MCF 10A (cell line): ENCODE measurements at regions not wholly inside any gene's neighbourhood (a gene's known extent, or its start where the extent isn't known, plus 50 kb on each side); places are given as distances from the start of the nearest gene placed in this dataset.

ENCODE experiments used
- BruUV-seq: library from RNA; stranded (reverse); fragments of 400-500 nt; replicated peaks from 2 replicates; lab custom pipeline; 2021; lab: Mats Ljungman, UMichigan
- CTCF ChIA-PET: fragments of 300-600 bp; sonication (Branson Sonifier 250); formaldehyde crosslinking; extraction: SDS; loops from one replicate; lab custom pipeline; 2021; ENCODE audit warnings: antibody characterized with exemption, inconsistent platforms; lab: Yijun Ruan, JAX
- POLR2A ChIA-PET: fragments of 300-600, 350-650 bp; sonication (Branson Sonifier 250); formaldehyde crosslinking; extraction: SDS; loops from one replicate; lab custom pipeline; 2020; ENCODE audit warnings: antibody characterized with exemption, inconsistent platforms; lab: Yijun Ruan, JAX
- DNase-seq: peaks from one replicate; pipeline ENCODE4 v3.0.0-alpha.2; 2018; ENCODE audit not compliant: unreplicated experiment
- H3K27ac Mint-ChIP-seq: one replicate; pipeline ENCODE4 v1.8.0; 2022; ENCODE audit warnings: mild to moderate bottlenecking, low read depth, mixed read lengths; ENCODE audit not compliant: unreplicated experiment
- H3K27me3 Mint-ChIP-seq: one replicate; pipeline ENCODE4 v1.8.0; 2022; ENCODE audit warnings: mixed read lengths; ENCODE audit not compliant: insufficient read depth, unreplicated experiment
- H3K36me3 Mint-ChIP-seq: one replicate; pipeline ENCODE4 v1.8.0; 2022; ENCODE audit warnings: mild to moderate bottlenecking, moderate library complexity, mixed read lengths; ENCODE audit not compliant: insufficient read depth, unreplicated experiment
- H3K4me1 Mint-ChIP-seq: one replicate; pipeline ENCODE4 v1.8.0; 2022; ENCODE audit warnings: mixed read lengths; ENCODE audit not compliant: insufficient read depth, unreplicated experiment
- H3K4me3 Mint-ChIP-seq: one replicate; pipeline ENCODE4 v1.8.0; 2022; ENCODE audit warnings: mild to moderate bottlenecking, moderate library complexity, mixed read lengths; ENCODE audit not compliant: unreplicated experiment
- H3K9me3 Mint-ChIP-seq: one replicate; pipeline ENCODE4 v1.8.0; 2022; ENCODE audit warnings: mixed read lengths; ENCODE audit not compliant: unreplicated experiment
- intact Hi-C: fragments of 100-400 bp; cut with micrococcal nuclease; formaldehyde crosslinking; loops from 2 replicates; pipeline ENCODE4 v1.14.1; 2022
- TF ChIP-seq, protein P1 (sequence below): fragments of 200-600 bp; IDR thresholded peaks from one replicate; pipeline ENCODE4 v1.8.0; 2022; ENCODE audit warnings: antibody characterized with exemption, mild to moderate bottlenecking; ENCODE audit not compliant: unreplicated experiment

DNA sequence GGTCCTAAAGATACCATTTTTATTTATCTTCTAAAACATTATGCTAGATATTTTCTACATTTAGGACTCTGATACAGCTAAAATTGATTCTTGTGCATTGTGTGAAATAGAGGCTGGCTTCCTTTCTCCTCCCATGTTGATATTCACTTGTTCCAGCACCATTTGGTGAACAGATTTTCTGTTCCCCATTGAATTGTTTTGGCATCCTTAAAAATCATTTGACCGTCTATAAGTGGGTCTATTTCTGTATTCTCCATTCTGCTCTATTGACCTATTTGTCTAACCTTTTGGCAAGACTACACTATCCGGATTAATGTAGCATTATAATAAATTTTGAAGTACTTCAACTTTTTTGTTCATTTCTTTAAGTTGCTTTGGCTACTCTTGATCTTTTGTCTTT lies 2689.2 kb downstream of the PCDH9 start:
- TF ChIP-seq, protein P1, sequence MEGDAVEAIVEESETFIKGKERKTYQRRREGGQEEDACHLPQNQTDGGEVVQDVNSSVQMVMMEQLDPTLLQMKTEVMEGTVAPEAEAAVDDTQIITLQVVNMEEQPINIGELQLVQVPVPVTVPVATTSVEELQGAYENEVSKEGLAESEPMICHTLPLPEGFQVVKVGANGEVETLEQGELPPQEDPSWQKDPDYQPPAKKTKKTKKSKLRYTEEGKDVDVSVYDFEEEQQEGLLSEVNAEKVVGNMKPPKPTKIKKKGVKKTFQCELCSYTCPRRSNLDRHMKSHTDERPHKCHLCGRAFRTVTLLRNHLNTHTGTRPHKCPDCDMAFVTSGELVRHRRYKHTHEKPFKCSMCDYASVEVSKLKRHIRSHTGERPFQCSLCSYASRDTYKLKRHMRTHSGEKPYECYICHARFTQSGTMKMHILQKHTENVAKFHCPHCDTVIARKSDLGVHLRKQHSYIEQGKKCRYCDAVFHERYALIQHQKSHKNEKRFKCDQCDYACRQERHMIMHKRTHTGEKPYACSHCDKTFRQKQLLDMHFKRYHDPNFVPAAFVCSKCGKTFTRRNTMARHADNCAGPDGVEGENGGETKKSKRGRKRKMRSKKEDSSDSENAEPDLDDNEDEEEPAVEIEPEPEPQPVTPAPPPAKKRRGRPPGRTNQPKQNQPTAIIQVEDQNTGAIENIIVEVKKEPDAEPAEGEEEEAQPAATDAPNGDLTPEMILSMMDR, result no peak
- ChIA-PET POLR2A (no interaction called here), CTCF (no interaction called here)
- BruUV-seq, result no TSS peak
- Mint-ChIP-seq H3K27me3 (no peaks in the 10 kb centered on the region), H3K4me3 (no peak overlapping the region), H3K36me3 (no peaks in the 10 kb centered on the region), H3K9me3 (no peaks in the 10 kb centered on the region), H3K4me1 (peaks cover 21% of the 10 kb centered on the region), H3K27ac (no peak overlapping the region)
- intact Hi-C loops, result no loop called here
- no peak for DNase-seq

DNA sequence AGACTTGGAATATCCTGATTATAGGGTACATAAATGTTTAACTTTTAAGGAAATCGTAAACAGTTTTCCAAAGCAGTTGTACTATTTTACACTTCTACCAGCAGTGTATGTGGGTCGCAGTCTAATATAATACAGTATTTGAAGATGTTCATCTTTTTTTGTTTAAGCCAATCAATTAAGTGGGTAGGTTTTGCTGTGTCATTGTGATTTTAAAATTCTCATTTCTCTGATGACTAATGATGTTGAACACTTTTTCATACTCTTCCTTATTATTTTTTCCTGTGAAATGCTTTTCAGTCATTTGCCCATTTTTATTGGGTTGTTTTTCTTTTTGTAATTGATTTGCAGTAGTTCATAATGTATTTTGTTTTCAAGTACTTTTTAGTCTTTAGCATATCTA lies 2689.7 kb downstream of the PCDH9 start:
- POLR2A ChIA-PET, result no interaction called here
- intact Hi-C loops, result no loop called here
- CTCF ChIA-PET, result interaction anchor here (0.6 kb wide), 1 partner anchor 24 kb away, joined by 4 read pairs; no protein-coding TSS in a partner anchor
- no peak overlapping the region for H3K27ac Mint-ChIP-seq
- no peaks in the 10 kb centered on the region for H3K9me3 Mint-ChIP-seq
- H3K36me3 Mint-ChIP-seq, result no peaks in the 10 kb centered on the region
- TF ChIP-seq, protein P1, result no peak
- no peaks in the 10 kb centered on the region for H3K27me3 Mint-ChIP-seq
- no peak for DNase-seq
- peaks cover 16% of the 10 kb centered on the region for H3K4me1 Mint-ChIP-seq
- no peak overlapping the region for H3K4me3 Mint-ChIP-seq
- BruUV-seq, result no TSS peak

DNA sequence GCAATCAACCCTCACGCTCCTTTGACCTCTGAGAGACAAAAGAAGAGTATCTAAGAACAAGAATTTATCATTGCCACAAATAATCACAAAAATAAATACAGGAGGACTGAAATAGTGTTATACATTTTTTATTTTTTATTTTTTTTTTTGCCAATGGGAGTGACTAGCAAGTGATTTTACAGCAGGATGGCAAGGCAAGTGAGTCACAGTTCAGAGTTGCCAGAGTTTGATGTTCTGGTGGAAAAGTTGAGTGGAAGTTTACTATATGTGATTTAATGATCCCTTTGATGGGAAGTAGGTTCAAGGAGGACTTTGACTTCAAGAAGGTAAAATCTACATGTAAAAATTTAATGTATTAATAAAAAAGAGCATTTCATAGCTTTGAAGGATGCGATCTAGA lies 2691.4 kb downstream of the PCDH9 start:
- H3K9me3 Mint-ChIP-seq, result no peaks in the 10 kb centered on the region
- TF ChIP-seq, protein P1, result no peak
- DNase-seq, result no peak
- no peak overlapping the region for H3K27ac Mint-ChIP-seq
- H3K4me1 Mint-ChIP-seq, result peaks cover 11% of the 10 kb centered on the region
- no peaks in the 10 kb centered on the region for H3K27me3 Mint-ChIP-seq
- BruUV-seq, result no TSS peak
- ChIA-PET POLR2A (interaction anchor here (0.6 kb wide), 1 partner anchor 85 kb away, joined by 3 read pairs; no protein-coding TSS in a partner anchor), CTCF (no interaction called here)
- intact Hi-C loops, result no loop called here
- no peaks in the 10 kb centered on the region for H3K36me3 Mint-ChIP-seq
- H3K4me3 Mint-ChIP-seq, result no peak overlapping the region

DNA sequence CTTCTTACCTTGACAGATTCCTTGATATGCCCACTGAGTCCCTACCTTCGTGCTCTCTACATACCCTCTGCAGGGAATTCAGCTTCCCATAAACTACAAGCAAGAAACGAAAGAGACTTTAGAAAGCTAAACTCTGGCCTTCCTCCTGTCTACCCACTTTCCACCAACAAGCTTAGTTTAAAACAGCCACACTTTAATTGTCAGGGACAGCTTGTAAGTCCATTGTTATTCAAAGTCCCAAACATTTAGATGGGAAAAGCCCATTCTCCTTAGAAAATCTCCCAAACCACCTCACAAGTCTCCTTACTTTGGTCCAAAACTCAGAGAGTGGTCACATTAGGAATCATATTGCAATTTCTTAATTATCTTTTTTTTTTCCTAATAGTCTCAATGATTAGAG lies 2695.8 kb downstream of the PCDH9 start:
- ChIA-PET CTCF (interaction anchor here (0.7 to 1.4 kb wide), 2 partner anchors 10 to 18 kb away, joined by 3 to 6 read pairs; no protein-coding TSS in a partner anchor), POLR2A (interaction anchor here (0.7 kb wide), 1 partner anchor 321 kb away, joined by 3 read pairs; no protein-coding TSS in a partner anchor)
- H3K27me3 Mint-ChIP-seq, result no peaks in the 10 kb centered on the region
- no peak for DNase-seq
- no peak overlapping the region for H3K4me3 Mint-ChIP-seq
- H3K4me1 Mint-ChIP-seq, result no peaks in the 10 kb centered on the region
- H3K9me3 Mint-ChIP-seq, result no peaks in the 10 kb centered on the region
- BruUV-seq, result no TSS peak
- intact Hi-C loops, result no loop called here
- TF ChIP-seq, protein P1, result no peak
- H3K36me3 Mint-ChIP-seq, result no peaks in the 10 kb centered on the region
- no peak overlapping the region for H3K27ac Mint-ChIP-seq
